Endothelial cell of umbilical vein (primary cell): ENCODE measurements at regions not wholly inside any gene's neighbourhood (a gene's known extent, or its start where the extent isn't known, plus 50 kb on each side); places are given as distances from the start of the nearest gene placed in this dataset.
A peak's percentile ranks its signal among the peaks of the same experiment; 100 is the strongest.

Experiments
- BruUV-seq: library from RNA; stranded (reverse); fragments of 400-500 nt; replicated peaks from 2 replicates; lab custom pipeline; 2021; lab: Mats Ljungman, UMichigan
- CTCF ChIA-PET: fragments of 300-600, 350-600 bp; sonication (Branson Sonifier 250); formaldehyde crosslinking; loops from one replicate; lab custom pipeline; 2021; ENCODE audit warnings: antibody characterized with exemption, inconsistent platforms; lab: Charles Lee
- POLR2A ChIA-PET: fragments of 300-600, 350-600 bp; sonication (Branson Sonifier 250); formaldehyde crosslinking; loops from one replicate; lab custom pipeline; 2021; ENCODE audit warnings: antibody characterized with exemption, inconsistent platforms; lab: Charles Lee
- DNase-seq: peaks from one replicate; pipeline ENCODE4 v3.0.0-alpha.2; 2011; ENCODE audit warnings: low read depth, low spot score
- FAIRE-seq: peaks from 2 replicates; lab custom pipeline; 2011; peaks lifted over from hg19 to GRCh38; lab: Jason Lieb, UNC
- H2AFZ ChIP-seq: 2 replicates; pipeline ENCODE4 v1.6.0; 2012; ENCODE audit warnings: low read depth, low read length, control low read depth, inconsistent platforms
- H3K27ac ChIP-seq: 2 replicates; pipeline ENCODE4 v1.5.1; 2011; ENCODE audit warnings: low read depth, mild to moderate bottlenecking, control low read depth, low read length, moderate library complexity; ENCODE audit not compliant: insufficient read depth
- H3K27me3 ChIP-seq, 2 experiments: 2 replicates each; pipeline versions ENCODE4 v1.6.0 to v1.6.1; 2011; ENCODE audit warnings: low read length in 2 of 2, mixed read lengths in 1 of 2; ENCODE audit not compliant: control insufficient read depth in 2 of 2, insufficient read depth in 2 of 2
- H3K36me3 ChIP-seq, 2 experiments: 2 replicates in 1 of 2; 3 replicates in 1 of 2; pipeline ENCODE4 v1.5.1; 2011; ENCODE audit warnings: low read length in 2 of 2, mild to moderate bottlenecking in 1 of 2, moderate library complexity in 1 of 2; ENCODE audit not compliant: control insufficient read depth in 2 of 2, insufficient read depth in 2 of 2; ENCODE audit errors: extremely low read depth in 1 of 2
- H3K4me1 ChIP-seq: 3 replicates; pipeline ENCODE4 v1.5.1; 2011; ENCODE audit warnings: mild to moderate bottlenecking, low read length; ENCODE audit not compliant: control insufficient read depth, insufficient read depth; ENCODE audit errors: extremely low read depth
- H3K4me2 ChIP-seq: 2 replicates; pipeline ENCODE4 v1.6.1; 2011; ENCODE audit warnings: low read length, control low read depth, mixed read lengths; ENCODE audit not compliant: insufficient read depth
- H3K4me3 ChIP-seq, 3 experiments: fragments of 200-600 bp in 1 of 3; sonication (generic), shearing (Covaris generic) in 1 of 3; replicated peaks in 1 of 3; 2 replicates each; pipeline ENCODE4 v1.5.1; 2011 to 2016; ENCODE audit warnings: control low read depth in 3 of 3, low read length in 3 of 3, mild to moderate bottlenecking in 2 of 3, inconsistent platforms in 1 of 3, low read depth in 1 of 3, moderate library complexity in 1 of 3; ENCODE audit not compliant: insufficient read depth in 1 of 3
- H3K79me2 ChIP-seq: 2 replicates; pipeline ENCODE4 v1.6.0; 2012; ENCODE audit warnings: low read length, inconsistent platforms; ENCODE audit not compliant: control insufficient read depth, insufficient read depth
- H3K9ac ChIP-seq: replicated peaks from 2 replicates; pipeline ENCODE3; 2011; ENCODE audit warnings: low read length, control low read depth; ENCODE audit not compliant: insufficient read depth; ENCODE audit errors: extremely low read depth
- H3K9me1 ChIP-seq: replicated peaks from 3 replicates; pipeline ENCODE4 v1.6.0; 2011; ENCODE audit warnings: mild to moderate bottlenecking, low read length; ENCODE audit not compliant: control insufficient read depth, insufficient read depth; ENCODE audit errors: extremely low read depth
- H3K9me3 ChIP-seq: replicated peaks from 2 replicates; pipeline ENCODE4 v1.5.1; 2012; ENCODE audit warnings: low read length, inconsistent platforms; ENCODE audit not compliant: control insufficient read depth, insufficient read depth
- H4K20me1 ChIP-seq: replicated peaks from 2 replicates; pipeline ENCODE3; 2011; ENCODE audit warnings: mild to moderate bottlenecking, low read length; ENCODE audit not compliant: control insufficient read depth, insufficient read depth; ENCODE audit errors: extremely low read depth
- CTCF ChIP-seq, 2 donors: IDR thresholded peaks; 1 replicate in 1 of 2; 2 replicates in 1 of 2; pipeline ENCODE4 v1.5.1; 2011; ENCODE audit warnings: low read length in 2 of 2, mild to moderate bottlenecking in 2 of 2, moderate library complexity in 2 of 2, control low read depth in 1 of 2, inconsistent platforms in 1 of 2, low read depth in 1 of 2; ENCODE audit not compliant: insufficient read depth in 1 of 2; ENCODE audit errors: extremely low read depth in 1 of 2
- EZH2 ChIP-seq: IDR thresholded peaks from 2 replicates; pipeline ENCODE4 v1.6.1; 2012; ENCODE audit warnings: borderline replicate concordance, low read depth, mild to moderate bottlenecking, moderate library complexity, low read length, inconsistent platforms; ENCODE audit not compliant: severe bottlenecking
- FOS ChIP-seq: IDR thresholded peaks from 2 replicates; pipeline ENCODE4 v1.6.1; 2011; ENCODE audit warnings: mild to moderate bottlenecking, low read length, moderate library complexity, borderline replicate concordance; ENCODE audit not compliant: insufficient read depth
- GATA2 ChIP-seq: IDR thresholded peaks from 2 replicates; pipeline ENCODE4 v1.7.0; 2011; ENCODE audit warnings: low read depth, mild to moderate bottlenecking, moderate library complexity, mixed read lengths, low read length; ENCODE audit not compliant: insufficient read length, insufficient read depth
- JUN ChIP-seq: IDR thresholded peaks from 2 replicates; pipeline ENCODE4 v1.6.1; 2011; ENCODE audit warnings: borderline replicate concordance, low read depth; ENCODE audit not compliant: insufficient read length, insufficient read depth
- MAX ChIP-seq: IDR thresholded peaks from 2 replicates; pipeline ENCODE4 v1.6.1; 2011; ENCODE audit not compliant: insufficient read depth, insufficient read length
- MYC ChIP-seq: IDR thresholded peaks from one replicate; pipeline ENCODE4 v1.6.1; 2011; ENCODE audit warnings: mild to moderate bottlenecking, low read depth, low read length
- POLR2A ChIP-seq: IDR thresholded peaks from 2 replicates; pipeline ENCODE4 v1.6.1; 2012; ENCODE audit warnings: low read depth, mild to moderate bottlenecking, control low read depth, low read length
- POLR2AphosphoS5 ChIP-seq: IDR thresholded peaks from 2 replicates; pipeline ENCODE4 v1.6.1; 2012; ENCODE audit warnings: low read depth, mild to moderate bottlenecking, control low read depth, low read length, moderate library complexity; ENCODE audit not compliant: insufficient read depth
- dilution Hi-C: fragments of 300-500 bp; cut with MboI; formaldehyde crosslinking; loops from one replicate; pipeline ENCODE4 v1.15.0; 2019; ENCODE audit warnings: low sequenced_read_pairs; ENCODE audit not compliant: extremely low pct_ligation_motif_present
- intact Hi-C: fragments of 100-400 bp; cut with micrococcal nuclease; formaldehyde crosslinking; loops from one replicate; pipeline ENCODE4 v1.10.0; 2022

DNA sequence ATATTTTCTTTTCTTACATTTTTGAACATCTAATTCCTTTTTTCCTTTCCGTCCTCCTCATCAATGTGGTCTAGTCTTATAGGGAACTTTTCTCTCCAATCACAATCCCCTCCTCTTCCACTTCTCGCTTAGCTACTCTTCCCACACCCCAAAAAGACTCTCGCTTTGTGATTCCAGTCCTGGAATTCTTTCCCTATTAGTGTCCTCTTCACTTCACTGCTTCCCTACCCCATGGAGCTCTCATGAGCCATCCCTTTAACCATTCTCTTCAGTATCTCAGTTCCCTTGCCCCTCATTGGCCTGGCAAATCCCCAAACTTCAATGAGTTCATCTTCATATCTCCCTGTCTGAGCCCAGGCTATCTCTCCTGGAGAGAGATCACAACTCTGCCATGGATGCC is 55.3 kb upstream of the CEP85L start:
- CTCF ChIA-PET, result interaction anchor here (0.9 to 1.4 kb wide), 2 partner anchors 49 to 55 kb away, joined by 3 to 4 read pairs; partner anchors contain the start of gene CEP85L

More for the DNA sequence above, 55.3 kb upstream of the CEP85L start:
- H3K4me2 ChIP-seq, result peak overlapping the region; percentile 60
- no peak overlapping the region for H3K4me3 ChIP-seq
- TF ChIP-seq CTCF (IDR thresholded peaks at IDR 0.05; ENCODE audit: extremely low read depth in 1 of 2, insufficient read depth in 1 of 2, low read depth in 1 of 2, low read length in 2 of 2) (no peak), MAX (no peak), JUN (no peak), EZH2 (no peak), POLR2AphosphoS5 (no peak), FOS (no peak), POLR2A (no peak), MYC (no peak), GATA2 (no peak)
- no peaks in the 10 kb centered on the region for H3K36me3 ChIP-seq
- no peaks in the 10 kb centered on the region for H3K27me3 ChIP-seq
- H3K9me1 ChIP-seq, result no peaks in the 10 kb centered on the region
- dilution Hi-C loops, result no loop called here
- H3K9me3 ChIP-seq, result no peaks in the 10 kb centered on the region
- no peaks in the 10 kb centered on the region for H3K79me2 ChIP-seq
- FAIRE-seq (no peak), DNase-seq (no peak)
- no TSS peak for BruUV-seq
- H3K27ac ChIP-seq, result no peak overlapping the region
- H2AFZ ChIP-seq, result peak overlapping the region; percentile 42
- POLR2A ChIA-PET, result no interaction called here
- H3K9ac ChIP-seq, result no peak overlapping the region
- no peaks in the 10 kb centered on the region for H4K20me1 ChIP-seq
- H3K4me1 ChIP-seq, result peaks cover 27% of the 10 kb centered on the region
- intact Hi-C loops, result loop anchor here (5.0 to 10.0 kb wide), 2 partner anchors 319 to 1212 kb away; no protein-coding TSS in a partner anchor
